Pulmonary artery endothelial cell (primary cell): ENCODE measurements at regions not wholly inside any gene's neighbourhood (a gene's known extent, or its start where the extent isn't known, plus 50 kb on each side); places are given as distances from the start of the nearest gene placed in this dataset.

Experiments
- DNase-seq: peaks from one replicate; pipeline ENCODE4 v3.0.0-alpha.2; 2011; ENCODE audit warnings: low read depth, low spot score

- no peak for DNase-seq
Measured at GRCh38 chr13:72379581-72379980, 347.8 kb downstream of the MZT1 start.

GRCh38 chr13:72368031-72368430 is 359.4 kb downstream of the MZT1 start:
- no peak for DNase-seq

GRCh38 chr13:72346716-72347115 is 380.7 kb downstream of the MZT1 start:
- no peak for DNase-seq

- no peak for DNase-seq
Measured at GRCh38 chr13:72342364-72342763, 385.1 kb downstream of the MZT1 start.

- no peak for DNase-seq
Measured at GRCh38 chr13:72341904-72342303, 385.5 kb downstream of the MZT1 start.

- DNase-seq = no peak
Measured at GRCh38 chr13:72317346-72318109, 409.9 kb downstream of the MZT1 start.

GRCh38 chr13:72316716-72317115 is 410.7 kb downstream of the MZT1 start:
- no peak for DNase-seq

GRCh38 chr13:72315312-72315711 is 412.1 kb downstream of the MZT1 start:
- no peak for DNase-seq

GRCh38 chr13:72314210-72314609 is 413.2 kb downstream of the MZT1 start:
- no peak for DNase-seq

GRCh38 chr13:72313546-72313945 is 413.9 kb downstream of the MZT1 start:
- DNase-seq = no peak

- no peak for DNase-seq
Measured at GRCh38 chr13:72303941-72304746, 423.3 kb downstream of the MZT1 start.

- DNase-seq = no peak
Measured at GRCh38 chr13:72296246-72296645, 429.2 kb upstream of the DACH1 start.

GRCh38 chr13:72295153-72295552 is 428.1 kb upstream of the DACH1 start:
- no peak for DNase-seq

- DNase-seq = no peak
Measured at GRCh38 chr13:72293206-72293605, 426.2 kb upstream of the DACH1 start.

- DNase-seq = no peak
Measured at GRCh38 chr13:72290962-72291681, 424.1 kb upstream of the DACH1 start.

- no peak for DNase-seq
Measured at GRCh38 chr13:72286421-72286820, 419.4 kb upstream of the DACH1 start.

GRCh38 chr13:72284791-72285190 is 417.8 kb upstream of the DACH1 start:
- no peak for DNase-seq

- DNase-seq = no peak
Measured at GRCh38 chr13:72261732-72262131, 394.7 kb upstream of the DACH1 start.

- DNase-seq = no peak
Measured at GRCh38 chr13:72259528-72259927, 392.5 kb upstream of the DACH1 start.

GRCh38 chr13:72258340-72258981 is 391.5 kb upstream of the DACH1 start:
- DNase-seq = no peak

GRCh38 chr13:72255908-72256307 is 388.9 kb upstream of the DACH1 start:
- no peak for DNase-seq

- DNase-seq = no peak
Measured at GRCh38 chr13:72253754-72254153, 386.8 kb upstream of the DACH1 start.
